GM19351 (cell line): ENCODE measurements at regions not wholly inside any gene's neighbourhood (a gene's known extent, or its start where the extent isn't known, plus 50 kb on each side); places are given as distances from the start of the nearest gene placed in this dataset.
"Not testable (repeated sequence)": the region's sequence is repeated elsewhere in the genome, so short reads cannot be mapped to it uniquely, and the experiment has no call there.

Source experiments
- ATAC-seq: cut with Tn5 transposase; IDR thresholded peaks from one replicate; pipeline ENCODE4 v1.9.1; 2021; ENCODE audit warnings: mild to moderate bottlenecking, moderate library complexity; ENCODE audit not compliant: unreplicated experiment

DNA sequence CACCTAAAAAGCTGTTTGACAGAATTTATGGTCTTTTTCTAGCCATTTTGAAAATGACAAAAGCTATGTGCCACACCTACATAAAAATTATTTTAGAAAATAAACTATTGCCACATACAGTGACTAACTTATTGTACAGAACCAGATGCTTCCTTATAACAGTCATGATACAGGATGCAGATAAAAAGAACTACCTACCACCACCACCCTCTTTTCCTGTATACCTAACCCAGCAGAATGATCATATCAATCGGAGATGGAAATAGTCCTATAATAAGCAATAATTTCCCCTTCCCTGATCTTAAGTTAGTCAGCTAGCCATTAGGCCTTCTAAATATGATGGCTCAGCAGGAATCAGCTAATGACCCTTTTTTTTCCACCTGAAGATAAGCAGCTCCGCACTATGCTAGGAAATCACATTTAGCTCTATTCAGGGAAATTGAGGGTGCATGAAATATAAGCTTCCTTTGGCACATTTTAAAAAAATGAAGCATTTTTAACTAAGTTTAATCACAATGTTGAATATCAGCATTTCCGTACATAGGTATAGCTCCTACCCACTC is 155.5 kb upstream of the SETMAR start:
- no peak for ATAC-seq

DNA sequence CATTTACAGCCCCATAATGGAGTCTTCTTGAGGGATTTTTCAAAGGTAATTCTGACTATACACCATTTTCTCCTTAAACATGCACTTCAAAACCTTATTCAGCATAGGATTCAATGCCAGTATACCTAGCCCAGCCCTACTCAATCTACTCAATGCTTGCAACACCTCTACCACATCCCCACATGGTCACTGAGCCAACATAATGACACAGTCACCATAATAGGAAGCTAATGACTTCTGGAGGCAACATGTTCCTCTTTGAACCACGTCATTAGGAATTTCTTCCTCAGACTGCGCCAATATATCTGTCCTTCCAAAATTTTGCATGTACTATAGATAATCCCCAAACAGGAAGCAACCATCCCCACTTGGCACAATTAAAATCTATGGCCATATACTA is 153.9 kb upstream of the SETMAR start:
- ATAC-seq = no peak

DNA sequence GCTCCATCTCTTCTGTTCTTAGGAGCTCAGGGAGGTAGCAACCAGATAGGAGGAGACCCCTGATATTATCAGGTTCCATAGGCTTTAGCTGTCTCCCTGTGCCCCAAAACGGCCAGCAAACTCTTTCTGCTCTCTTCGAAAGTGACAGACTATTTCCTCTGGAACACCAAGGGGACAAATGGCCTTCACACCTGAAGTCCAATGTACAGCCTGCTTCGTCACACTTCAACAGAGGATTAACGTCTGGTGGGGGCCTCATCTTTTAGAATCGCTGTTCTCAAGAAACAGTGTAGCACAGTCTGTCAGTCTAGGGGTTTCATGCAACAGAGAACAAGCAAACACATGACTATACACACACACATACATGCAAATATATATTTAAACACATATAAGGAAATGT is 152.4 kb upstream of the SETMAR start:
- no peak for ATAC-seq

DNA sequence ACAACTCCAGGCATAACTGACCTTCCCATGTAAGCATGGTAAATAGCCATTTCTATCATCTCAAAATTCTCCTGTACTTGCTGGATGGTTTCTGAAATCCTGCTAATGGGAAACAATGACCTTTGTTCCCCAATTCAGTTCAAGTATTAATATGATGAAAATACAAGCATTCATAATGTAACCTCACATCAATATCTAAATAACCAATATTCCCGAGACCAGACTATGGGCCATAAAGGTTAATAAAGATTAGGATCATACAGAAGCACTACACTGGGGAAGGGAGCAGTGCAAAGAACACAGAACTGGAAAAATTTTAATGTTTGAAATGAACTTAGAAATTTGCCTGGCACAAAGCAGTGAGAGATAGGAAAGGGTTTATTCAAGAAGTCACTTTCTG is 151.3 kb upstream of the SETMAR start:
- no peak for ATAC-seq

DNA sequence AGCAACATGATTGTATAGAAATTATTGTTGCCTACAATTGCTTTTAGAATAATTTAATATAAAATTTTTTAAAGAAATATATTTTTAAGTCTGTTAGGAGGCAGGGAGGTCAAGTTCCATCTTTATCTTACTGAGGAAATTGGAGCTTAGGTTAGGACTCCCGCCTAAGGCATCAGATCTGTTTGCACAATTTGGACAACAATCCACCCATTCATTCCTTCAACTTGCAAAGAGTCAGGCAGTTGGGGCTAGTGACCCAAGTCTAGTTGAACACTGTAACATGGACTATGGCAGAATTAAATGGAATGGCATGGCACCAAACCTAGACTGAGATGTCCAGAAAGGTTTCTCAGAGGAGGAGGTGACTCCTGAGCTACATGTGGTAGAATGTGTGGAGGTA is 149.4 kb upstream of the SETMAR start:
- ATAC-seq = no peak

DNA sequence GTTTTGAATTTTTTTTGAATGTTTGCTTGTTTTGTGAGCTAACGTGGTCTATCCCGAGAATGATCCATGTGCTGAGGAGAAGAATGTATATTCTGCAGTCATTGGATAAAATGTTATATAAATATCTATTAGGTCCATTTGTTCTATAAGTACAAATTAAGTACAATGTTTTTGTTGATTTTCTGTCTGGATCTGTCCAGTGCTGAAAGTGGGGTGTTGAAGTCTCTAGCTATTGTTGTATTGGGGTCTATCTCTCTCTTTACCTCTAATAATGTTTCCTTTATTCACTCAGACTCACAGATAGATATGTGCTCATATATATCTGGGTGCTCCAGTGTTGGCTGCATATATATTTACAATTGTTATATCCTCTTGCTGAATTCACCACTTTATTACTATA is 144.8 kb upstream of the SETMAR start:
- no peak for ATAC-seq

DNA sequence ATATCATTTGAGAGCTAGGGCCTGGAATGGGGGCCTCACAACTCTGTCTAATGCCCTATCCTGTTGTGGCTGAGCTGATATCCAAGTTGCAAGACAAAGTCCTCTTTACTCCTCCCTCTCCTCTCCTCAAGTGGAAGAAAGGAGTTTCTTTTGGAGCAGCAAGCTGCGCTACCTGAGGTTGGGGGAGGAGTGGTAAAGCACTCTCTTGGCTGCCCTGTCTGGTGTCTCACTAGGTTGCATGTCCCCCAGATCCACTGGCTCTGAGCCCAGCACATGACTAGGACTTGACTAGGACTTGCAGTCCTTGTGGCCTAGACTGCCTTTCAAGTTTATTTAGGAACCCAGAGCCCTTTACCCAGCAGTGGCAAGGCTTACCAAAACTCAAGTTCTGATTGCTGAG is 141.1 kb upstream of the SETMAR start:
- no peak for ATAC-seq

DNA sequence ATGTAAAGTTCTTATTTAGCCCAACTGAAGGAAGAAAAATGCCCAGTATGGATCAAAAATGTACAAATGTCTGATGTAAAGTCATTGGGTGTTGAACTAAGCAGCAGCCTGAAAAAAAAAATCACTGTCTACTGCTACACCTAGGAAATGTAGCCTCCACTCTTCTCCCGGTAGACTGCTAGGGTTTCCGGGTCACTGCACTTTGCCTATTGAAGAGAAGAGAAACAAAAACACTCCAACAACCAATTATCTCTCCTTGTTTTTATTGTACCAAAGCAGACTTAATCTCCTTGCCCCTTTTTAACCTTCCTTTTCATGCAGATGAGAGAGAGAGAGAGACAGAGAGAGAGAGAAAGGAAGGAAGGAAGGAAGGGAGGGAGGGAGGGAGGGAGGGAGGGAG is 140.2 kb upstream of the SETMAR start:
- ATAC-seq = no peak

DNA sequence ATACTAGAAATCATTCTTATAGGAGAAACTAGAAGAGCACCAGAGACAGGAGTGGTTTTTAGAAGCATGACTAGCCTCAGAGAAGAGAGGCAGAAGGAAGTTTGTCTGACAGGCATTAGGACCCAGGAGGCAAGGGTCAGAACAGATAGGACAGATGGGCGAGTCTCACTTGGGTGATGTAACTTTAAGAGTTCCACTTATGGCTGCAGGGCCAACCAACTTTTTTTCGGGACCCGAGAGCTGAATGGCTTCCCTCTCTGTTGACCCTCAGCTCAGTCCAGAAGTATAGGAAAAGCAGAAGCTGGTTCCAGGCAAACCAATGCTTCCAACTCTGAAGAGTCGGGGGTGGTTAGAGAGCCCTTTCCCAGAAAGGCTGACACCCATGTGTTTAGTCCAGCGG is 136.6 kb upstream of the SETMAR start:
- no peak for ATAC-seq

DNA sequence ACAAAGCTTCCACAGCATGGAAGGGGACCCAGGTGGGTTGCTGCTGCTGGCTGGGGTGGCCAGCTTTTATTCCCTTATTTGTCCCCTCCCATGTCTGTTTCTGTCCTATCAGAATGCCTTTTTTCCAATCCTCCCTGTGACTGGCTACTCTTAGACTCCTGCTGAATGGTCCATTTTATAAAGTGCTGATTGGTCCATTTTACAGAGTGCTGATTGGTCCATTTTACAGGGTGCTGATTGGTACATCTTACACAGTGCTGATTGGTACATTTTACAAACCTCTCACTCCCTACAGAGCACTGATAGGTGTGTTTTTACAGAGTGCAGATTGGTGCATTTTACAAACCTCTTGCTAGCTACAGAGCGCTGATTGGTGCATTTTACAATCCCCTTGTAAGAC is 135.9 kb upstream of the SETMAR start:
- ATAC-seq = not testable (repeated sequence)

DNA sequence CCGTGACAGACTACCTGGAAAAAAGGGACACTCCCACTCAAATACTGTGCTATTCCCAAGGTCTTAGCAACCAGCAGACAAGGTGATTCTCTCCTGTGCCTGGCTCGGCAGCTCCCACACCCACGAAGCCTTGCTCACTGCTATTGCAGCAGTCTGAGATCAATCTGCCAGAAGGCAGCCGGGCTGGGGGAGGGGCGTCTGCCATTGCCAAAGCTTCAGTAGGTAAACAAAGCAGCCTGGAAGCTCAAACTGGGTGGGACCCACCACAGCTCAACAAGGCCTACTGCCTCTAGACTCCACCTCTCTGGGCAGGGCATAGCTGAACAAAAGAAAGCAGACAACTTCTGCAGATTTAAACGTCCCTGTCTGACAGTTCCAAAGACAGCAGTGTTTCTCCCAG is 128.4 kb upstream of the SETMAR start:
- ATAC-seq = no peak

DNA sequence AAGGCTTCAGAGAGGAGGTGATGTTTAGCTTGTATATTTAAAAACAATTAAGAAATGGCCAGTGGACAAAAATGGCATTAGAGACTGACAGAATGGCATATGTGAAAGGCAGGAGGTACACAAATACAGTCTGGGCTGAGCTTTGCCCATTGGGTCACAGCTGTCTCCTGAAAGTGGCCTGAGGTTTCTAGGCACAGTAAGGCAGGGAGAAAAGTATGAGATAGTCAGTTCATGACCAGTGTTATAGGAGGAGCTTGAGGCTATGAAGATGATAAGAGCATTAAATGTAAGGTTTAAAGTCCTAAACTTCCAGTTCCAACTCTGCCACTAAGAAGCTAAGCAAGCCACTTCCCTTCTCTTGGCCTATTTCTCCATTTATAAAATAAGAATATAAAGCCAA is 111.2 kb upstream of the SETMAR start:
- no peak for ATAC-seq

DNA sequence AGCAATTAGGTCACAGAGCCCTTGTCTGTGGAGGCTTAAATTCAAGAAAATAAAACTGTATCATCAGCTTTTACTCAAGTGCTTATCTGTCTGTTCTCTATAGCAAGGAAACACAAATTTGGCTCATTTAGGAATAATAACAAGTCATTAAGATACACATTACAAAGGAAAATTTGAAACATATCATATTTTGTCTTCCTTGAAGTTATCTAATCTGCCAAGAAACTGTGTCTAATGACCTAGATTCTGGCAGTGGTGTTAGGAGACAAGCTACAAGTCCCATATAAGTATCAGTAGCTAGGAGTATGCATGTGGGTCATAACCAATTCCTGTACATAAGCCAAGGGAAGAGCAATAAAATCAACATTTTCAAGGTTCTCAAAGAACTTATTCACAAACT is 108.2 kb upstream of the SETMAR start:
- ATAC-seq = no peak

DNA sequence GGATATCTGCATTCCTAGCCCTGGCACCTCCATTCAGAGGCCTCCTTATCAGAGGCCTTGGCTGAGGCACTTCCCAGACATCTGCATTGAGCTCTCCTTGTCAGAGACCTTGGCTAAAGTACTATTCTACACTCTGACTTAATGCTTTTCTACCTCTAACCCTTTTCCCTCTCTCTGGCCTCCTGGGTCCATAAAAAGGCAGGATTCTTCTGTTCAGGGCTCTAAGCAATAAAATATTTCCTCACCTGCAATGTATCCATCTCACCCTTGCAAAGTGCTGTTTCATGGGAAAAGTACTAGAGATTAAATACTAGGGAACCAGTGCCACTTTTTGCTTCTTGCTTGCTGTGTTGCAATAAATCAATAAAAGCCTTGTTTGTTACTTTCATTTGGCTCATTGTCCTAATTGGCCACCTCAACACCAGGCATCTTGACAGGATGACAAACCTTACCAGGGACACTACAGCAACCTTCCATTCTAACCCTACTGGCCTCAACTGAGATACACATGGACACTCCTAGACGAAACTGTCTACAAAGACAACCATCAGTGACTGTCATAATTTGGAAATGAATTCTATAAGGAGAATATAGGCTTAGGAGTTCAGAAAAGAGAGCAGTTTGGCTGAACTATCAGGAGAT is 106.5 kb upstream of the SETMAR start:
- no peak for ATAC-seq

DNA sequence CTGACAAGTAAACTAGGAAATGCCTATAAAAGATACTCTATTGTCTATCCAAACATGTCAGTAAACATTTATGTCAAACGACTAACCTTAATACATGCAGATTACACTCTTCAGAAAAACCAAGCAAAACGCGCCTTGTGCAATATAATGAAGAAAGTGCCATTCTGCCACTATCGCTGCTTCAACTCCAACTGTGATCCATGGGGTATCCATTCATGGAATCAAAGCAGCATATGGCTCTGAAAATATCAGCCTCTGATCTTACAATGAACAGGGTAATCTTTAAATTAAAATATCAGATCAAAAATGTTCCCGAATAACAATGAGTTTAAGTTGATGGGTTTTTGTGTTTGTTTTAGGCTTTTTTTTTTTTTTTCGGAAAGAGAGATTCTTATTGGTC is 105.5 kb upstream of the SETMAR start:
- ATAC-seq = no peak

DNA sequence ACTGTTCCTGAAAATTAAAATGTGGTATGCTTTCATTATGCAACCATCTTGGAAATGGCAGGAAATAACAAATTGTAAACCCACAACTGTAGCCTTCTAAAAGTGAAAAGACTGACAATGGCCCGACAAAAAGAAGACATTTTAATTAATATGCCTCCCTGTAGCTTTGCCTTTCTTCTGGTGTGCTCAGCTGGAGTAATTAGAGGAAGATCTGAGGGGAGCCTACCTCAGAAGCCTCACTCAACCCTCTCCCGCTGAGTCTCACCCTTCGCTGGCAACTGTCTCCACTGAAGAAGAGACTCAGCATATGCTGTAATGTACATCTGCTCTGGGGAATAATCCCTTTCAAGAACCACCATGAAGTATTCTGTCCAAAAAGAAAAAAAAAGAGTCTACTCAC is 104.7 kb upstream of the SETMAR start:
- ATAC-seq = no peak

DNA sequence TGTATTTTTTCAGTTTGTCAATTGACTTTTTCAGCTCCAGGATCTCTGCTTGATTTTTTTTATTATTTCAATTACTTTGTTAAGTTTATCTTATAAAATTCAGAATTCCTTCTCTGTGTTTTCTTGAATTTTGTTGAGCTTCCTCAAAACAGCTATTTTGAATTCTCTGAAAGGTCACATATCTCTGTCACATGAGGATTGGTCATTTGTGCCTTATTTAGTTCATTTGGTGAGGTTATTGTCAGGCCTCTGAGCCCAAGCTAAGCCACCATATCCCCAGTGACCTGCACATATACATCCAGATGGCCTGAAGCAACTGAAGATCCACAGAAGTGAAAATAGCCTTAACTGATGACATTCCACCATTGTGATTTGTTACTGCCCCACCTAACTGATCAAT is 98.4 kb upstream of the SETMAR start:
- not testable (repeated sequence) for ATAC-seq

DNA sequence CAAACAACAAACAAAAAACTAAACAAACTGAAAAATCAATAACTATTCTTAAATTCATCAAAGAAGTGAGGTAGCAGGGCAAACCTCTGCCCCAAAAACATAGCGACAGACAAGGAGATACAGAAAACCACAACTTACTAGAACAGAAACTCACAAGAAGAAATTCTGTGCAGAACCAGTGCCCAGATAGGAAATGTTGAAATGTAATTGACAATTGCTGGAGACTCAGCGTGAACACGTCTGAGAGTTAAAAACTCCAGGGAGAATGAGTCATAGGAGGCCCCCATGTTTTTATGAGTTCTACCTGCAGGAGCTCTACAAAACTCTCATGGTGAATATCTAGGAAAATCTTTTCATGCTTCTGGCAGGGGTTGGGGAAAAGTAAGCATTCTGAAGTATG is 95.5 kb upstream of the SETMAR start:
- ATAC-seq = no peak

DNA sequence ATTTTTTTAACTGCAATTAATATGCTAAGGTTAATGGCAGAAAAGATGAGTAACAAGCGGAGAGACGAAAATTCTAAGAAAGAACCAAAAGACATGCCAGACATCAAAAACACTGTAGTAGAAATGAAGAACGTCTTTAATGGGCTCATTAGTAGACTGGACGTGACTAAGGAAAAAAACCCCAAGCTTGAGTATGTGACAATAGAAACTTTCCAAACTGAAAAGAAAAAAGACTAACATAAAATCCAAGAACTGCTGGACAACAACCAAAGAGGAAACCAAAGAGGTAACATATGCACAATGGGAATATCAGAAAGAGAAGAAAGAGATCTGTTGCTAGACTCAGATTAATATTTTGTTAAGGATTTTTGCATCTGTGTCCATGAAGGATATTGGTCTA is 94.6 kb upstream of the SETMAR start:
- no peak for ATAC-seq

DNA sequence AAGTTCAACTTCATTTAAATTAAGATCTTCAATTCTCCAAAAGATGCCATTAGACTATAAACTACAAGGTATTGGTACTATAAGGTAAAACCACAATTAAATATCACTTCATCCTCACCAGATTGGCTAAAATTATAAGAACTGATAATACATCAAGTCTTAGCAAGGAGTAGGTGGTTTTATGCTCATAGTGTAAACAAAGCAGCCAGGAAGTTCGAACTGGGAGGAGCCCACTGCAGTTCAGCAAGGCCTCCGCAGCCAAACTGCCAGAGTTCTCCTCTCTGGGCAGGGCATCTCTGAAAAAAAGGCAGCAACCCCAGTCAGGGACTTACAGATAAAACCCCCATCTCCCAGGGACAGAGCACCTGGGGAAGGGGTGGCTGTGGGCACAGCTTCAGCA is 91.6 kb upstream of the SETMAR start:
- no peak for ATAC-seq

DNA sequence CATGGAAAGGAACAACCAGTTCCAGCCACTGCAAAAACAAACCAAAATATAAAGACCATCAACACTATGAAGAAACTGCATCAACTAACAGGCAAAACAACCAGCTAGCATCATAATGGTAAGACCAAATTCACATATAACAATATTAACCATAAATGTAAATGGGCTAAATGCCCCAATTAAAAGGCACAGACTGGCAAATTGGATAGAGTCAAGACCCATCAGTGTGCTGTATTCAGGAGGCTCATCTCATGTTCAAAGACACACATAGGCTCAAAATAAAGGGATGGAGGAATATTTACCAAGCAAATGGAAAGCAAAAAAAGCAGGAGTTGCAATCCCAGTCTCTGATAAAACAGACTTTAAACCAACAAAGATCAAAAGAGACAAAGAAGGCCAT is 89.7 kb upstream of the SETMAR start:
- ATAC-seq = not testable (repeated sequence)

DNA sequence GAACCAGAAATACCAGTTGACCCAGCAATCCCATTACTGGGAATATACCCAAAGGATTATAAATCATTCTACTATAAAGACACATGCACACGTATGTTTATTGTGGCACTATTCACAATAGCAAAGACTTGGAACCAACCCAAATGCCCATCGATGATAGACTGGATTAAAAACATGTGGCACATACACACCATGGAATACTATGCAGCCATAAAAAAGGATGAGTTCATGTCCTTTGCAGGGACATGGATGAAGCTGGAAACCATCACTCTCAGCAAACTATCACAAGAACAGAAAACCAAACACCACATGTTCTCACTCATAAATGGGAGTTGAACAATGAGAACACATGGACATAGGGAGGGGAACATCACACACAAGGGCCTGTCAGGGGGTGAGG is 86.2 kb upstream of the SETMAR start:
- not testable (repeated sequence) for ATAC-seq
